ENCODE measurements at regions not wholly inside any gene's neighbourhood (a gene's known extent, or its start where the extent isn't known, plus 50 kb on each side); places are given as distances from the start of the nearest gene placed in this dataset.
"Not testable (repeated sequence)": the region's sequence is repeated elsewhere in the genome, so short reads cannot be mapped to it uniquely, and the experiment has no call there.

- DNase-seq (ENCODE audit: low read depth); H3K4me3 ChIP-seq (ENCODE audit: low read depth, low read length): not testable (repeated sequence)
Measured at GRCh38 chr10:65429381-65429780, 1496.5 kb upstream of the LRRTM3 start.

GRCh38 chr10:65430979-65431378, 1494.9 kb upstream of the LRRTM3 start:
- no peak for DNase-seq (ENCODE audit: low read depth)
- H3K4me3 ChIP-seq (ENCODE audit: low read depth, low read length): no peak overlapping the region

GRCh38 chr10:65470986-65471385, 1454.8 kb upstream of the LRRTM3 start:
- no peak for DNase-seq (ENCODE audit: low read depth)
- no peak overlapping the region for H3K4me3 ChIP-seq (ENCODE audit: low read depth, low read length)

GRCh38 chr10:65482848-65483247, 1443.0 kb upstream of the LRRTM3 start:
- H3K4me3 ChIP-seq (ENCODE audit: low read depth, low read length): no peak overlapping the region
- no peak for DNase-seq (ENCODE audit: low read depth)

- no peak overlapping the region for H3K4me3 ChIP-seq (ENCODE audit: low read depth, low read length)
- no peak for DNase-seq (ENCODE audit: low read depth)
Measured at GRCh38 chr10:65491799-65492198, 1434.0 kb upstream of the LRRTM3 start.

DNA sequence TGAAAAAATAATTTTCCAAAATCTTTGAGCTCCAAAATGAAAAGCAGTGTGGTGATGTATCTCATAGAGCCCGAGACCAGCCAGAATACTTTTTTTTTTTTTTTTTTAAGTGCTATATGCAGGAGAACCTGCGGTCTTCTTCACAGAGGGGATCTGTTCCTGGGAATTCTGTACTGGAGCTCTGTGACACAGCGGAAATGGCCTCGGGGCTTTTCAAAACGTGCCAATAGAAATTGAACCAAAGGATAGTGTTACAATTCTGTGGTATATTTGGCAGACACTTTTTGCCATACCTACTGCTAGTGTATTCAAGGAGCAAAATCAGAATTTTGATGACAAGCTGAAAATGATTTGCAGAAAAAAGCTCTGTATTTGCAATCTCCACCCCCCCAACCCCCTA, 1429.3 kb upstream of the LRRTM3 start:
- H3K4me3 ChIP-seq (ENCODE audit: low read depth, low read length): no peak overlapping the region
- DNase-seq (ENCODE audit: low read depth): no peak

- DNase-seq (ENCODE audit: low read depth): no peak
Measured at GRCh38 chr10:65497837-65498236, 1428.0 kb upstream of the LRRTM3 start.

DNA sequence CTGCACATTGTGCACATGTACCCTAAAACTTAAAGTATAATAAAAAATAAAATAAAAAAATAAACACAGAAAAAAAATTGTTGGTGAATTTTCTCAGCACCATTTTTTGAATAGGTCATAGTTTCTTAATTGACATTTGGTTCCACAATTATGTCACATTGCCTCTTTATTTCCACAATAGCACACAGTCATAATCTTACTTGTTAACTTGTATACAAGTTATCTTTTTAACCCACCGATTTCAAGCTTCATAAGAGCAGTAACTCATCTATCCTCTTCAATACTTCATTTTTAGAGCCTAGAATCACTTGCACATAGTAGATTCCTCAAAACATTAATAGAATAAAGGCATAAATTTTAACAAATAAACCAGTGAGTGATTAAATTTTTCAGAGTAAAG, 1425.1 kb upstream of the LRRTM3 start:
- DNase-seq (ENCODE audit: low read depth): no peak

More at GRCh38 chr10:65497837-65498236, 1428.0 kb upstream of the LRRTM3 start:
- no peak overlapping the region for H3K4me3 ChIP-seq (ENCODE audit: low read depth, low read length)

GRCh38 chr10:65501259-65501658, 1424.6 kb upstream of the LRRTM3 start:
- DNase-seq (ENCODE audit: low read depth): no peak
- no peak overlapping the region for H3K4me3 ChIP-seq (ENCODE audit: low read depth, low read length)

More for the DNA sequence above, 1425.1 kb upstream of the LRRTM3 start:
- no peak overlapping the region for H3K4me3 ChIP-seq (ENCODE audit: low read depth, low read length)

- H3K4me3 ChIP-seq (ENCODE audit: low read depth, low read length): no peak overlapping the region
- DNase-seq (ENCODE audit: low read depth): no peak
Measured at GRCh38 chr10:65518379-65518778, 1407.5 kb upstream of the LRRTM3 start.

DNA sequence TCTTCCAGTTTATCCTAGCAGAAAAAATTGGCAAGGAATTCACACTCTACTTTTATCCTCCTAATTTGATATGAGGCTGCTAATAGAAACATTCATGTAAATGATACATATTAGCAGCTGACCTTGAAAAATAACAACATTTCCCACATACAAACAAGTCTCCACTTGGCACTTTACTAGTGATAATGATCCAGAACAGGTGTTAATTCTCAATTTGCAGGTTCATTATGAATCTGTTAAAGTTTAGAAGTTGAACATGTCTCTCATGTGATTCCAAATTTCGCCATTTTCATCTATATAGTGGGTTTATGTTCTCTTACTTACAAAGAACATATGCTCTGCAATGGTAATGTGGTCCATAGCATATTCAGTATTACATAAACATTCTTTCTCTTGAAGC, 1396.8 kb upstream of the LRRTM3 start:
- DNase-seq (ENCODE audit: low read depth): no peak
- no peak overlapping the region for H3K4me3 ChIP-seq (ENCODE audit: low read depth, low read length)

DNA sequence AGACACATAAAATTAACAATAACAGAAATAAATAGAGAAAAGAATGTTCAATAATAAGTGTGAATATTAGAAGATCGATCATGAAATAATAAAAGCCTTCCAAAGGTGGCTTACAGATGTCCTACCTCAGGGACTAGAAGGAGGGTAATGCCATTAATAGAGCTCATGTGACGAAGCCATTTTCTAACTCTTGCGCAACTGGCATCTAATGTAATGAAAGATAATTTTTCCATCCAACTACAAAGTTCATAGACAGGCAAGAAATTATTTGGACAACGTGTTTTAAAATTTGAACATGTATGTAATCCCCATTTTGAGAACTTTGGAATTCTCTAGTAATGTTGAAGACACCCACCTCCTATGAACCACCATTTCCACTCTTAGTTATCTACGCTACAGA, 1394.3 kb upstream of the LRRTM3 start:
- no peak overlapping the region for H3K4me3 ChIP-seq (ENCODE audit: low read depth, low read length)
- no peak for DNase-seq (ENCODE audit: low read depth)

DNA sequence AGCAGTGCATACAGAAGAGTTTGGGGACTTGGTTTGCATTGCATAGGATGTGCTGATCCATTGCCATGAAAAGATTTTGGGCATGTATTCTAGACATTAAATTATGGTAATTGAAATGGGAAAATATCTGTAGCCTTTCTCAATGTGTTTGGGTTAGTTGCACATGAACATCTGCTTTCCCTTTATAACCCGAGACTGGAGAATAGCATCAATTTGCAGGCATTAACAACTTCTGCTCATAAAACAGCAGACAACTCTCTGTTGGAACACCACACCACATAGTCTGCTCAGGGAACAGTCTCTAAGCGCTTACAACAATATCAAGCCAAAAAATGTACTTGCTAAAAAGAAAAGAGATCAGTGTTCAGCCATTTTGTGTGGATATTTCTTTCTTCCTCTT, 1391.1 kb upstream of the LRRTM3 start:
- DNase-seq (ENCODE audit: low read depth): no peak
- H3K4me3 ChIP-seq (ENCODE audit: low read depth, low read length): no peak overlapping the region

DNA sequence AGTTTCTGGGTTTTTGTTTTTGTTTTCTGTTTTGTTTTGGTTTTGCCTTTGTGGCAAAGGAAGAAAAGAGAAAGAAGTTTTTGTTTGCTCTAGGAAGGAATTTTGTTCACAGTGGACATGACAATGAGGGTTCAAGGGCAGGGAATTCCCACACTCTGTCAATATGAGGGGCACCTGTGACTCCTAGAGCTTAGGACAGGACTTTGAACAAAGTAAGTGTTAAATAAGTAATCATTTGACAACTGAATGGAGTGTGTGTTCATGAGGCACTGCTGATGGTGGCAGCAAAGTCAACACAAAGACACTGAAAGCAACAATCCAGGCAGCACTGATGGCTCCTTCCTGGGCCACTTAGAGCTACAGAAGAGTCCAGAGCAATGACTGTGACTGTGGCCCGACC, 1381.1 kb upstream of the LRRTM3 start:
- no peak for DNase-seq (ENCODE audit: low read depth)
- H3K4me3 ChIP-seq (ENCODE audit: low read depth, low read length): no peak overlapping the region

GRCh38 chr10:65548001-65548400, 1377.8 kb upstream of the LRRTM3 start:
- DNase-seq (ENCODE audit: low read depth): peak; percentile 36
- no peak overlapping the region for H3K4me3 ChIP-seq (ENCODE audit: low read depth, low read length)

DNA sequence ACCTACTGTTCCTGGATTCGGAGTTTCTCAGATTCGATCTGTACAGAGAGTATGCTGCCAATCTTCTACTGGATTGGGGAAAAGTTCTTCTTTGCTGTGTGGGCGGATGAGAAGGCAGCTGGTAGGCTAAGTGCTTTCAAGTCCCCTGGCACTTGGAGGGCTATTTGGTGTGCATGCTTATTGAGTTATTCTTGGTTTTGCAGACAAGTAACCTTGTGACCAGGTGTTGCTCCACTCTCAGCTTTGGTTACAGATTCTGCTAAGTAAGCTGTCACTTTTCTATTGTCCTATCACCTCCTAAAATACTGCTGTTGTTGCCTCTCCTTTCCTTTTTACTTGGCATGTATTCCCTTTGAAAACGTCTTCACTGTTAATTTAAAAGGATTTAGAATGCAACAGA, 1375.1 kb upstream of the LRRTM3 start:
- H3K4me3 ChIP-seq (ENCODE audit: low read depth, low read length): no peak overlapping the region

GRCh38 chr10:65555192-65555591, 1370.6 kb upstream of the LRRTM3 start:
- no peak for DNase-seq (ENCODE audit: low read depth)
- no peak overlapping the region for H3K4me3 ChIP-seq (ENCODE audit: low read depth, low read length)

More for the DNA sequence above, 1375.1 kb upstream of the LRRTM3 start:
- no peak for DNase-seq (ENCODE audit: low read depth)

- no peak for DNase-seq (ENCODE audit: low read depth)
- no peak overlapping the region for H3K4me3 ChIP-seq (ENCODE audit: low read depth, low read length)
Measured at GRCh38 chr10:65556006-65556405, 1369.8 kb upstream of the LRRTM3 start.

GRCh38 chr10:65559369-65559768, 1366.5 kb upstream of the LRRTM3 start:
- no peak for DNase-seq (ENCODE audit: low read depth)
- H3K4me3 ChIP-seq (ENCODE audit: low read depth, low read length): no peak overlapping the region

GRCh38 chr10:65565246-65565645, 1360.6 kb upstream of the LRRTM3 start:
- no peak overlapping the region for H3K4me3 ChIP-seq (ENCODE audit: low read depth, low read length)
- DNase-seq (ENCODE audit: low read depth): no peak

DNA sequence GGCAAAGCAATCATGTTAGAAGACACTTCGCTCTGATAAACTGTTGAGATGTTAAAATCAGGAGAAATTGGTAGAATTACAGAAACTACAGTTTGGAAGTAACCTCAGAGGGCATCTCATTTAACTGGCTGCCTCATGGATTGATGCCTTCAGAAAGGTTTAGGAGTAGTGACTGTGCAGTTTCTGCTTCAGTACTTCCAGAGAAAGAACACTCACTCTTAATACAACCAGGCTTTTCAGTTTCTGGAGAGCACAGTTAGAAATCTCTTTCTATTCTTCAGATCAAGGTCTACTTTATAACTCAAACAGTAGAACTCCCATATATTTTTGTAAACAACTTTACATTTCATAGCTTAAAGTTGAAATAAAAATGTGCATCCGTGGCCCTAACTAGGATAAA, 1358.9 kb upstream of the LRRTM3 start:
- H3K4me3 ChIP-seq (ENCODE audit: low read depth, low read length): no peak overlapping the region
- no peak for DNase-seq (ENCODE audit: low read depth)

Data from skeletal muscle cell (primary cell).